NT2/D1 (cell line): ENCODE measurements at regions not wholly inside any gene's neighbourhood (a gene's known extent, or its start where the extent isn't known, plus 50 kb on each side); places are given as distances from the start of the nearest gene placed in this dataset.

ENCODE experiments used
- DNase-seq: peaks from one replicate; pipeline ENCODE4 v3.0.0-alpha.2; 2011; ENCODE audit warnings: low read depth, low spot score
- H3K27me3 ChIP-seq: 2 replicates; pipeline ENCODE4 v1.6.0; 2011; ENCODE audit warnings: mild to moderate bottlenecking; ENCODE audit not compliant: insufficient read length, insufficient read depth
- H3K36me3 ChIP-seq: 2 replicates; pipeline ENCODE4 v1.6.1; 2011; ENCODE audit warnings: mild to moderate bottlenecking, low read length, mixed read lengths; ENCODE audit not compliant: insufficient read depth, insufficient read length
- H3K4me1 ChIP-seq: 2 replicates; pipeline ENCODE4 v1.5.1; 2011; ENCODE audit not compliant: insufficient read depth, insufficient read length
- H3K4me3 ChIP-seq: 2 replicates; pipeline ENCODE4 v1.5.1; 2011; ENCODE audit warnings: low read depth; ENCODE audit not compliant: insufficient read length
- H3K9ac ChIP-seq: 2 replicates; pipeline ENCODE4 v1.6.0; 2011; ENCODE audit warnings: low read depth; ENCODE audit not compliant: insufficient read length
- H3K9me3 ChIP-seq: 2 replicates; pipeline ENCODE4 v1.5.1; 2011; ENCODE audit warnings: mild to moderate bottlenecking, low read length; ENCODE audit not compliant: insufficient read depth
- SUZ12 ChIP-seq: IDR thresholded peaks from 2 replicates; pipeline ENCODE4 v1.6.1; 2011; ENCODE audit not compliant: insufficient read length, insufficient read depth; ENCODE audit errors: extremely low read depth
- YY1 ChIP-seq: IDR thresholded peaks from 2 replicates; pipeline ENCODE4 v1.6.1; 2011; ENCODE audit not compliant: insufficient read length, insufficient read depth
- ZNF274 ChIP-seq: IDR thresholded peaks from 2 replicates; pipeline ENCODE4 v1.6.1; 2011; ENCODE audit warnings: mild to moderate bottlenecking, low read depth, low read length

DNA sequence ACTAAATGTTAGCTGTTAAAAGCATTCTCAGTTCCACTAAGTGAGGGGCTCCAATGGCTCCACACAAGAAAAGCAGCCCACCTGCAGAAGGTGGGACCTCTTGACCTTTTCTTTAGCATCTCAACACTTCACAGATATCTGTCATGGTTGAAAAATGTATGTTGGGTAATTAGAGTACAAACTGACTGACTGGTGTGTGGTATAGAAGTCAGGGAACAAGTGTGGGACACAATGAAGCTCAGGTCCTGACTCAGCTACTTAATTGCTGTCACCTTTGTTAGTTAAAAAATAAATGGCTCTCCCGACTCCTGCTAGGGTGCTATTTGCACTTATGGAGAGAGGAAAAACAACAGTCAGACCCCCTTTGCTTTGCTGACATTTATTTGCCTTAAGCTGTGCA, 299.0 kb downstream of the TTC6 start:
- no peaks in the 10 kb centered on the region for H3K4me1 ChIP-seq
- TF ChIP-seq ZNF274 (no peak), YY1 (no peak), SUZ12 (no peak)
- no peak overlapping the region for H3K4me3 ChIP-seq
- no peaks in the 10 kb centered on the region for H3K27me3 ChIP-seq
- H3K9me3 ChIP-seq = peaks cover 13% of the 10 kb centered on the region; the same call in 1 of the 2 replicates
- H3K9ac ChIP-seq = no peak overlapping the region
- peak; percentile 71 for DNase-seq
- H3K36me3 ChIP-seq = no peaks in the 10 kb centered on the region

DNA sequence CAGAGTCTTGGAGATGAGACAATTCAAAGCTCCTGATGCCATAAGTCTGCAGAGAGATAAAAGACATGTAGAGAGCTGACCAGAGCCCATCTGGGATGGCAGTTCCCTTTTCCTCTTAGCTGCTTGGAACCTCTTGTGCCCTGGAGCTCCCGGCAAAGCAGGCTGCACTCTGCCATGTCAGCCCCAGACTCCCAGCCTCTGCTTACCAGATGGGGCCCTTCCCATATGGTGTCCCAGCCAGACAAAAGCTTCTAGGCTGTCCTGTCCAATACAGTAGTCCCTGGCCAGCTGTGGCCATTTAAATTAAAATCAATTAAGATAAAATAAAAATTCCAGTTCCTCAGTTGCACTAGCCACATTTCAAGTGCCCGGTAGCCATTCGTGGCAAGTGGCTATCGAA, 303.9 kb downstream of the TTC6 start:
- no peaks in the 10 kb centered on the region for H3K36me3 ChIP-seq
- H3K4me1 ChIP-seq = no peaks in the 10 kb centered on the region
- TF ChIP-seq SUZ12 (no peak), YY1 (no peak), ZNF274 (no peak)
- peaks cover 2% of the 10 kb centered on the region for H3K27me3 ChIP-seq
- no peak overlapping the region for H3K4me3 ChIP-seq
- DNase-seq = no peak
- H3K9me3 ChIP-seq = no peaks in the 10 kb centered on the region
- H3K9ac ChIP-seq = no peak overlapping the region

DNA sequence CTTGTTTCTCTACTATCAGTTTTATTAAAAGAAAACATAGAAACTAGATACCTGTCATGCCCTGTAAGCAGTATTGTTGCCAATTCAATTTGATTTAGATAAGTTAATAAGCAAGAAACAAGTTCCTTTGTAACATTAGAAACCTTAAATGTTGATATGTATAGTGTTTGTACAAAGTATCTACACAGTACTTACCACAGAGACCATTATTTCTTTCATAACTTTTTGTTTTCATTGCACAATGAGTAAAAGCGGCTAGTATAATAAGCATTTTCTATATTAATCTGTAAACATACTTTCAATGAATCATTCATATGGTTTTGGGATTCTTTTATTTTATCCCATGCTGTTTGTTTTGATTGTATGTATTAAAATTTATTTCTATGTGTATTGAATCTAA, 305.1 kb downstream of the TTC6 start:
- no peak for DNase-seq
- H3K9ac ChIP-seq = no peak overlapping the region
- no peaks in the 10 kb centered on the region for H3K9me3 ChIP-seq
- H3K4me3 ChIP-seq = no peak overlapping the region
- peaks cover 2% of the 10 kb centered on the region for H3K27me3 ChIP-seq
- TF ChIP-seq SUZ12 = no peak
- TF ChIP-seq YY1 = no peak
- TF ChIP-seq ZNF274 = no peak
- no peaks in the 10 kb centered on the region for H3K36me3 ChIP-seq
- H3K4me1 ChIP-seq = no peaks in the 10 kb centered on the region

DNA sequence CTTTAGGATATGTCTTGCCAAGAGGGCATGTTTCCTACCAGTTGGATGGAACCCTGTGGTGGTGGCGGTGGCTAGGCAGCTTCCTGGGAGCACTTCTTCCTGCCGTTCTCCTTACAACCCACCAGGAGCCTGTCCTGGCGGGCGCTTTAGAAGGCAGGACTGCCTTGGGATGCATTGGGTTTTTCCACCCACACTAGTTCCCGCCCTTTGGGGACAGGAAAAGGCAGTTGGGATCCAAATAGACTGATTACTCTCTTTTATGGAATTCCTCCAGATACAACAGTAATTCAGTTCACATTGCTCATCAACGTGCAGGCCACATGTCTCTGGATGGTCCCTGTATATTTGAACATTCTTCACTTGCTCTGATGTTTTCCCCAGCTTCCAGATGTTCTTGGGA, 305.7 kb upstream of the SSTR1 start:
- Histone ChIP-seq H3K27me3 (peaks cover 2% of the 10 kb centered on the region), H3K4me3 (no peak overlapping the region), H3K9me3 (no peaks in the 10 kb centered on the region), H3K9ac (no peak overlapping the region), H3K36me3 (no peaks in the 10 kb centered on the region), H3K4me1 (no peaks in the 10 kb centered on the region)
- no peak for DNase-seq
- TF ChIP-seq YY1 (no peak), SUZ12 (no peak), ZNF274 (no peak)

DNA sequence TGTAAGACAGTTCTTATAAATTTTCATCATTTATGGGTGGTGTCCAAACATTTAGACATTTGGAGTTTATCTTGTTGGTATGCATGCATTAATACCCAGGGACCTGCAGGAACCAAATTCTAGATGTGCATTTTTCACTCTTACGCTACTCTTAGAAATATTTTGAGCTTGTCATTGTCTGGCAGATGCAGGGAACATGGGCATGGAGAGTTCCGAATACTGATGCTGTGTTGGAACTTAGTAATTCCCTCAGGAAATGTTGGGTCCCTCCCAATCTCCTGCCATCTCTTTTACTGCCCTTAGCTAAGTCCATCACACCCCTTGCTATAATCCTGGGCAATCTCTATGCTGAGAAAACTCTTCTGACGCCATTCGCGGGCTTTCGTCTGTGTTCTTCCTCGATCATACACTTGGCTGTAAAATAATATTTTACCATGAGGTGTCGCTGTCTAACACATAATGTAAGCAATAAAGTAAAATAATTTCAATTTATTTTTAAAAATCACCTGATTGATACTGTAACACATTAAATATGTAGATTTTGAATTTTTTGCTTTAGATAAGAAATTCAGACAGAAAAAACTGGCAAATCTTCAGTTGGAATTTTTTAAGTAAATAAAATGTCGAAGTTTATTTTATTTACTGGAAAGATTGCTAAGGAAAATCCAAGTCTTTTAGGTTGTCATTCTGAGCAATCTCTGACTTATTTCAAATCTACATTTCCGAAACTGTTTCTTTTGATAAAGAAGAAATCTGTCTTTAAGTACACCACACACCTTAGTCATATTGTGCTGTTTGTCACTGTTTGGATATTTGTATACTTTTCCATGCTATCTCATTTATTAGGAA, 304.1 kb upstream of the SSTR1 start:
- DNase-seq = peak; percentile 22
- no peaks in the 10 kb centered on the region for H3K4me1 ChIP-seq
- no peak overlapping the region for H3K4me3 ChIP-seq
- H3K27me3 ChIP-seq = peaks cover 2% of the 10 kb centered on the region
- H3K9me3 ChIP-seq = no peaks in the 10 kb centered on the region
- H3K36me3 ChIP-seq = no peaks in the 10 kb centered on the region
- TF ChIP-seq ZNF274 = no peak
- no peak for TF ChIP-seq YY1
- no peak for TF ChIP-seq SUZ12
- no peak overlapping the region for H3K9ac ChIP-seq

DNA sequence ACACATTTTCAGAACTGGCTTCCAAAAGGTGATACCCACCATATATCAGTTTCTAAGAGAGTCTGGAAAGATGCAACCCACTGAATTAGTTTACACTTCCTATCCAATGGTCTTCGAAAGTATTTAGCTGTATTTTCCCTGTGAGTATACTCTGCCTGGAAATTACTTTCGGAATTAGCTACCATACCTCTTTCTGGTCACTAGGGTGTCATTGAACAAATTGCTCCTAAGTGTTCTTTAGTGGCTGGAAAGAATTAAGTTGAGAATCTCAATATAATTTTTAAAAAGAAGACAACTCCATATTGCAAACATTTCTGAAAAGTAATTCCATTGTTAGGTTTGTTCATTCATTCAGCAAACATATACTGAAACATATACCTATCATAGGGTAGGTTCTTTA, 283.1 kb upstream of the SSTR1 start:
- DNase-seq = no peak
- H3K9me3 ChIP-seq = no peaks in the 10 kb centered on the region
- no peaks in the 10 kb centered on the region for H3K27me3 ChIP-seq
- H3K4me1 ChIP-seq = no peaks in the 10 kb centered on the region
- H3K9ac ChIP-seq = no peak overlapping the region
- H3K4me3 ChIP-seq = no peak overlapping the region
- no peaks in the 10 kb centered on the region for H3K36me3 ChIP-seq
- TF ChIP-seq YY1 (no peak), ZNF274 (no peak), SUZ12 (no peak)

DNA sequence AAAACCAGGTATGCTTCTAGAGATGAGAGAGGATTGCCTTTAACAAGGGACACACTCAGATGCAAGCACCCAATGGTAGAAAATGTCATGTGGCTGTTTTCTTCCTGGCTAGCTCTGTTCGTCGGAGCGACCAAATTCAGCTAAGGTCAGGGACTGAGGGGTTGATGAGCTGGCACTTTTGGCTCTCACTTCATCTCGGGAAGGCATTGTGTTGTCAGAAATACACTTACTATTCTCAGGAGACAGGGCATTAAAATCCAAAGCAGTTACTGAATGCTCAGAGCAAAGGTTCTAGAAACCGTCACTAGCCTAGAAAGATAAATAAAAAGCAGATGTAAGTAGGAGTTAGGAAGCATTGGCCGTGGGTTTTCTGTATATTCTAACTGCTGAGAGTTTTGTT, 275.7 kb upstream of the SSTR1 start:
- TF ChIP-seq ZNF274 = no peak
- no peak for TF ChIP-seq YY1
- TF ChIP-seq SUZ12 = no peak
- no peak overlapping the region for H3K4me3 ChIP-seq
- no peaks in the 10 kb centered on the region for H3K27me3 ChIP-seq
- no peaks in the 10 kb centered on the region for H3K36me3 ChIP-seq
- H3K4me1 ChIP-seq = no peaks in the 10 kb centered on the region
- no peak for DNase-seq
- no peak overlapping the region for H3K9ac ChIP-seq
- no peaks in the 10 kb centered on the region for H3K9me3 ChIP-seq

DNA sequence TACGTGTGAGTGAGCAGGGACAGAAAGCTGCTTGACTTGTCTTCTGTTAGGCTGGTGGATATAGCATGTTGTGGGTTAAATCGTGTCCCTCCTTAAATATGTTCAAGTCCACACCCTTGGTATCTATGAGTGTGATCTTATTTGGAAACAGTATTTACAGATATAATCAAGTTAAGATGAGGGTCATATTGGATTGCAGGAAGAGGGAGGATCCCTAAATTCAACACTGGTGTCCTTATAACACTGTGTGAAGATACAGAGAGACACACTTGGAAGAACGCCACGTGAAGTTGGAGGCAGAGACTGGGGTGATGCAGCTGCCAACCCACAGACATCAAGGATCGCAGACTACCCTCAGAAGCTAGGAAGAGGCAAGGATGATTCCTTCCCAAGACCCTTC, 275.2 kb upstream of the SSTR1 start:
- DNase-seq = no peak

More for the DNA sequence above, 275.2 kb upstream of the SSTR1 start:
- no peaks in the 10 kb centered on the region for H3K9me3 ChIP-seq
- no peaks in the 10 kb centered on the region for H3K27me3 ChIP-seq
- no peak for TF ChIP-seq SUZ12
- no peak for TF ChIP-seq ZNF274
- TF ChIP-seq YY1 = no peak
- no peaks in the 10 kb centered on the region for H3K36me3 ChIP-seq
- H3K4me3 ChIP-seq = no peak overlapping the region
- H3K4me1 ChIP-seq = no peaks in the 10 kb centered on the region
- H3K9ac ChIP-seq = no peak overlapping the region
